Activated CD4-positive, alpha-beta T cell treated with anti-CD3 and anti-CD28 coated beads for 36 hours (primary cell): ENCODE measurements at regions not wholly inside any gene's neighbourhood (a gene's known extent, or its start where the extent isn't known, plus 50 kb on each side); places are given as distances from the start of the nearest gene placed in this dataset.

ENCODE experiments used
- ATAC-seq: fragments of 200-7000 bp; cut with Tn5 transposase; one replicate; pipeline ENCODE4 v1.10.0; 2021; ENCODE audit warnings: mild to moderate bottlenecking, moderate library complexity
- CTCF ChIA-PET: fragments of 350-600 bp; sonication (Branson Sonifier 250); formaldehyde crosslinking; loops from one replicate; lab custom pipeline; 2021; ENCODE audit warnings: antibody characterized with exemption; lab: Charles Lee
- POLR2A ChIA-PET: fragments of 350-600 bp; sonication (Branson Sonifier 250); formaldehyde crosslinking; loops from one replicate; lab custom pipeline; 2021; ENCODE audit warnings: antibody characterized with exemption, inconsistent platforms; lab: Charles Lee
- DNase-seq: peaks from one replicate; pipeline ENCODE4 v3.0.0-alpha.2; 2020
- H3K27ac Mint-ChIP-seq: one replicate; pipeline ENCODE4 v1.8.0; 2021; ENCODE audit warnings: mixed read lengths
- H3K27me3 Mint-ChIP-seq: one replicate; pipeline ENCODE4 v1.8.0; 2021; ENCODE audit warnings: mixed read lengths
- H3K36me3 Mint-ChIP-seq: one replicate; pipeline ENCODE4 v1.8.0; 2021; ENCODE audit warnings: low read depth, mixed read lengths
- H3K4me1 Mint-ChIP-seq: one replicate; pipeline ENCODE4 v1.8.0; 2021; ENCODE audit warnings: mixed read lengths
- H3K4me3 Mint-ChIP-seq: one replicate; pipeline ENCODE4 v1.8.0; 2021; ENCODE audit warnings: mild to moderate bottlenecking, moderate library complexity, mixed read lengths
- H3K9me3 Mint-ChIP-seq: one replicate; pipeline ENCODE4 v1.8.0; 2021; ENCODE audit warnings: low read depth, mixed read lengths
- intact Hi-C, 2 experiments: fragments of 100-400 bp; cut with DNase I in 1 of 2; cut with micrococcal nuclease in 1 of 2; formaldehyde crosslinking; loops; one replicate each; pipeline versions ENCODE4 v1.14.2 to v1.15.1; 2022 to 2024; cut with DNase I, micrococcal nuclease

DNA sequence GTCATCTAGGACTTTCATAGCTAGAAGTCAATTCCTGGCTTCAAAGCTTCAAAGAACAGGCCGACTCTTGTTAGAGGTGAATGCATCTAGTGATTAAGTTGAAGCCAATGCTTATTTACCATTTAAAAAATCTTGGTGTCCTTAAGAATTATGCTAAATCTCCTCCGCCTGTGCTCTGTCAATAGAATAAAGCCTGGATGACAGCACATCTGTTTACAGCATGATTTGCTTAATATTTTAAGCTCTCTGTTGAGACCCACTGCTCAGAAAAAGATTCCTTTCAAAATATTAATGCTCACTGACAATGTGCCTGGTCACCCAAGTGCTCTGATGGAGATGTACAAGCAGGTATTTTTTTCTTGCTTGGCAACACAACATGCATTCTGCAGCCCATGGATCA lies 649.1 kb upstream of the USP24 start:
- Mint-ChIP-seq H3K4me1 (no peaks in the 10 kb centered on the region), H3K9me3 (no peaks in the 10 kb centered on the region)

GRCh38 chr1:55861676-55862340 lies 646.6 kb upstream of the USP24 start:
- no peaks in the 10 kb centered on the region for H3K9me3 Mint-ChIP-seq
- ChIA-PET POLR2A (no interaction called here), CTCF (interaction anchor here (1.0 kb wide), 1 partner anchor 10 kb away, joined by 3 read pairs; no protein-coding TSS in a partner anchor)
- no peak overlapping the region for H3K27ac Mint-ChIP-seq
- ATAC-seq (no peak), DNase-seq (no peak)
- no peaks in the 10 kb centered on the region for H3K36me3 Mint-ChIP-seq
- no peak overlapping the region for H3K4me3 Mint-ChIP-seq
- H3K4me1 Mint-ChIP-seq, result no peaks in the 10 kb centered on the region
- peaks cover 7% of the 10 kb centered on the region for H3K27me3 Mint-ChIP-seq
- intact Hi-C loops, result no loop called here

More for the DNA sequence above, 649.1 kb upstream of the USP24 start:
- ATAC-seq, result no peak
- no peak overlapping the region for H3K4me3 Mint-ChIP-seq
- ChIA-PET POLR2A (no interaction called here), CTCF (interaction anchor here (0.7 kb wide), 1 partner anchor 34 kb away, joined by 3 read pairs; no protein-coding TSS in a partner anchor)
- intact Hi-C loops, result no loop called here
- no peaks in the 10 kb centered on the region for H3K36me3 Mint-ChIP-seq
- H3K27ac Mint-ChIP-seq, result no peak overlapping the region
- no peak for DNase-seq
- peaks cover 7% of the 10 kb centered on the region for H3K27me3 Mint-ChIP-seq

- POLR2A ChIA-PET, result no interaction called here
- H3K4me1 Mint-ChIP-seq, result no peaks in the 10 kb centered on the region
- DNase-seq, result no peak
- no peak overlapping the region for H3K27ac Mint-ChIP-seq
- H3K27me3 Mint-ChIP-seq, result peaks cover 7% of the 10 kb centered on the region
- intact Hi-C loops, result no loop called here
- CTCF ChIA-PET, result interaction anchor here (1.0 to 1.8 kb wide), 2 partner anchors 9 kb away, joined by 3 read pairs; no protein-coding TSS in a partner anchor
- no peaks in the 10 kb centered on the region for H3K36me3 Mint-ChIP-seq
- H3K9me3 Mint-ChIP-seq, result no peaks in the 10 kb centered on the region
- H3K4me3 Mint-ChIP-seq, result no peak overlapping the region
- no peak for ATAC-seq
These were observed 645.8 kb upstream of the USP24 start for GRCh38 chr1:55860798-55861519.

GRCh38 chr1:55860326-55860725 lies 645.2 kb upstream of the USP24 start:
- Mint-ChIP-seq H3K4me3 (no peak overlapping the region), H3K27ac (no peak overlapping the region), H3K27me3 (peaks cover 7% of the 10 kb centered on the region), H3K4me1 (no peaks in the 10 kb centered on the region), H3K36me3 (no peaks in the 10 kb centered on the region), H3K9me3 (no peaks in the 10 kb centered on the region)
- intact Hi-C loops, result no loop called here
- DNase-seq, result no peak
- no peak for ATAC-seq
- POLR2A ChIA-PET, result no interaction called here
- CTCF ChIA-PET, result interaction anchor here (1.8 kb wide), 1 partner anchor 9 kb away, joined by 3 read pairs; no protein-coding TSS in a partner anchor

DNA sequence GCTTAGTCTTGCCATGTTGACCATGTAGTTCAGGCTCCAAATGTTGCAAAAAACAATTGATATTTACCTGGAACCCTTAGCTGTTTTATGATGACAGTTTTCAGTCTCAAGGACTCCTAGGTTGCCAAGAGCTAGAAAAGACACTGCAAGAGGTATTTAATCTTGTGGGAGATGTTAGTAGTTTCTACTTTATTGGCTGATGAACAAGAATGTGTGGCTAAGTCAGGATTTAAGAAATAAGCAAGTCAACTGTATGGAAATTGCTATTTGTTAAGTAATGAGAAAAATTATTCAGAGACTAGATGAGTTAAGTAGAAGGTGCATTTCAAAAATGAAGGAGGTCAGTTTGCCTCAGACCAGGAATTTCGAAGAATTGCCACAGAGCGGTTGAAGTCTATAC lies 639.7 kb upstream of the USP24 start:
- H3K27ac Mint-ChIP-seq, result no peak overlapping the region
- H3K9me3 Mint-ChIP-seq, result no peaks in the 10 kb centered on the region
- H3K4me1 Mint-ChIP-seq, result no peaks in the 10 kb centered on the region
- DNase-seq (no peak), ATAC-seq (no peak)
- H3K36me3 Mint-ChIP-seq, result no peaks in the 10 kb centered on the region
- POLR2A ChIA-PET, result no interaction called here
- CTCF ChIA-PET, result no interaction called here
- no peak overlapping the region for H3K4me3 Mint-ChIP-seq
- intact Hi-C loops, result no loop called here
- H3K27me3 Mint-ChIP-seq, result peaks cover 6% of the 10 kb centered on the region

DNA sequence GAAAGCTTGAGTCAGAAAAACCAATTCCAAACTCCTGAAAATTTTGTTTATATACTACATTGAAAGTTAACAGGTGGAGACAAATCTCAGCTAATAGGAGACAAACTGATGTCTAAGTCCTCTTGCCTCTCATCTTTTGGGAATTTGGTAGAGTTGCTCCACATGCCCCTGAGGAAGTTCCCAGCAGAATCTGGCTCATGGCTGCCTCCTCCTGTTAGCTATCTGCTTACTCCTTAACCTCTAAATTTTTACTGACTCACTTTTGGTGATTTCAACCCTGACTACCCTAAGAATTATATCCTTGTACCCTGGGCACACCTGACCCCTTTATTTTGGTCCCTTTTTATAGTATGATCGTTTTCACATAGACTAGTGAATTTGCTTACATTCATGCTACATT lies 633.7 kb upstream of the USP24 start:
- ChIA-PET CTCF (no interaction called here), POLR2A (no interaction called here)
- H3K27ac Mint-ChIP-seq, result no peak overlapping the region
- intact Hi-C loops, result no loop called here
- no peaks in the 10 kb centered on the region for H3K36me3 Mint-ChIP-seq
- H3K4me1 Mint-ChIP-seq, result no peaks in the 10 kb centered on the region
- ATAC-seq (no peak), DNase-seq (no peak)
- no peaks in the 10 kb centered on the region for H3K27me3 Mint-ChIP-seq
- no peaks in the 10 kb centered on the region for H3K9me3 Mint-ChIP-seq
- no peak overlapping the region for H3K4me3 Mint-ChIP-seq

DNA sequence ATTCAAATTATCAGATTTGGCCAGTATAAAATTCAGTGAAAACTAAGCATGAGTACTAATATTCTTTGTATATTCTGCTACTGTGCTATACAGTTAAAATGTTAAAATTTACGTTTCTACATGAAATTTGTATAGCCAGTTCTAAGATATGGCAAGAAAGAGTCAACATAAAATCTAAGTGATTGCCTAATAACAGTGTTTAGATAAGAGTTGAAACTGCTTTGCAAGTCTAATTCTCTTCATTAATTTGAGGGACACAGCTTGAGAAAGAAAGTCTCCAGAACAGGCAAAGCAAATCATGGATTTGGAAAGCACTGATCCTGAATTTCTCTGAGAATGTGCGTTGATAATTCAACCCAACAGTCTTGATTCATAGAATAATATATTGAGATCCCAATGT lies 630.9 kb upstream of the USP24 start:
- H3K36me3 Mint-ChIP-seq, result no peaks in the 10 kb centered on the region
- H3K27me3 Mint-ChIP-seq, result no peaks in the 10 kb centered on the region
- no peaks in the 10 kb centered on the region for H3K4me1 Mint-ChIP-seq
- intact Hi-C loops, result no loop called here
- H3K4me3 Mint-ChIP-seq, result no peak overlapping the region
- ATAC-seq, result no peak
- ChIA-PET POLR2A (no interaction called here), CTCF (no interaction called here)
- H3K27ac Mint-ChIP-seq, result no peak overlapping the region
- no peaks in the 10 kb centered on the region for H3K9me3 Mint-ChIP-seq
- no peak for DNase-seq

DNA sequence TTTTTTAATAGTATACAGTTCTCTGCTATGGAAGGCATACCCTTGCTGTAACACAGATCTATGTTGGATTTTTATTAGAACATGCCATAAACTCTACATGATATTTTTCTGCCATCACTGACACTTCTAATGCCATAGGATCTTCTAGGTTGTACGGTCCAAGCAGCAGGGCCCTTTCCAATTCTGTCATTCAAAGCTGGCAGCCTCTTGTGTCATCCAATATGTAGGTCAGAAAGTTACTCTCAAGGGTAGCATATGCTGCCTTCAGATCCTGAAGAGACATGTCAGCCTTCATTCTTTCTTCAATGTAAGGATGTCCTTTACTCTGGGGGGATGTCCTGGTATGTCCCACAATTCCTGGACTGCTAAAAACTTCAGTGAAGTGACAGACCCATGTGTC lies 629.2 kb upstream of the USP24 start:
- DNase-seq, result no peak
- ATAC-seq, result no peak
- CTCF ChIA-PET, result no interaction called here
- Mint-ChIP-seq H3K4me3 (no peak overlapping the region), H3K4me1 (no peaks in the 10 kb centered on the region), H3K27ac (no peak overlapping the region), H3K36me3 (no peaks in the 10 kb centered on the region), H3K27me3 (no peaks in the 10 kb centered on the region), H3K9me3 (no peaks in the 10 kb centered on the region)
- POLR2A ChIA-PET, result no interaction called here
- intact Hi-C loops, result no loop called here

DNA sequence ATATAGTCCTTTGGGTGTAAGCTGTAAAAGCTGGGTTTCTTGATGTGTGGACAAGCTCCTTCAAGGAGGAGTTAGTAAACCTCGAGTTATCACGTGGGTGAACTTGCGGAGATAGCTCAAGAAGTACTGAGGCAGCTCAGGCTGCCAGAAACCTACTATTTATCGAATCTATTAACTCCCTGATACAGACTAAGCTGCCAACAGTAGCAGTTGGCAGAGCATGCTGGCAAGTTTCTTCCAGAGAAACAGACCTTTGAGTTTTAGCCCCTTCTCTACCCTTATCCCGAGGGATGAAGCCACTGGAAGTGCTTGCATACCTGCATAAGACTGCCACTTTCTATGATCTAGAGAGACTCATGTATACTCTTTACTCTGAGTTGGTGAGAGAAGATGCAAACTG lies 624.5 kb upstream of the USP24 start:
- no peak overlapping the region for H3K27ac Mint-ChIP-seq
- DNase-seq (no peak), ATAC-seq (no peak)
- H3K36me3 Mint-ChIP-seq, result no peaks in the 10 kb centered on the region
- H3K4me1 Mint-ChIP-seq, result no peaks in the 10 kb centered on the region
- intact Hi-C loops, result no loop called here
- CTCF ChIA-PET, result no interaction called here
- no peak overlapping the region for H3K4me3 Mint-ChIP-seq
- no peaks in the 10 kb centered on the region for H3K9me3 Mint-ChIP-seq
- POLR2A ChIA-PET, result no interaction called here
- H3K27me3 Mint-ChIP-seq, result peaks cover 3% of the 10 kb centered on the region

DNA sequence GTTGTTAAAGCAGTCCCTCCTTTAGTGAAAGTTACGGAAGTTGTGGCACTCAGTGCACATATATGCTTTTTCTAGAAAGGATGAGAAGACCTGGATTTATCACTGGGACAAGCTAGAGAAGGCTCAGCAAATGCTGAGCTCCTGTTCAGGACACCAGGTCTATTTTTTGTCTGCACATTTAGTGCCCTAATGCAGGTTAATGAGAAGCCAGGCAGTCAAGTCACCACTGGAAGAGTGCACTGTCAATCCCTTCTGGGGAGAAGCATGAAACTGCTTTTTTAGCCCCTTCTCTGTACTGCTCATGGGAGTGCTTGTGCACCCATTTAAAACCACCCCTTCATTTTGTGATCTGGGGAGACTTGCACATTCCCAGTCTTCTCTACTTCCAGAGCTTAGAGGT lies 624.1 kb upstream of the USP24 start:
- no peaks in the 10 kb centered on the region for H3K9me3 Mint-ChIP-seq

GRCh38 chr1:55836086-55836485 lies 620.9 kb upstream of the USP24 start:
- H3K9me3 Mint-ChIP-seq, result no peaks in the 10 kb centered on the region
- ATAC-seq (no peak), DNase-seq (no peak)
- no peaks in the 10 kb centered on the region for H3K36me3 Mint-ChIP-seq
- intact Hi-C loops, result no loop called here
- H3K27me3 Mint-ChIP-seq, result peaks cover 3% of the 10 kb centered on the region
- H3K4me1 Mint-ChIP-seq, result no peaks in the 10 kb centered on the region
- POLR2A ChIA-PET, result no interaction called here
- CTCF ChIA-PET, result no interaction called here
- H3K27ac Mint-ChIP-seq, result no peak overlapping the region
- no peak overlapping the region for H3K4me3 Mint-ChIP-seq

More for the DNA sequence above, 624.1 kb upstream of the USP24 start:
- no peaks in the 10 kb centered on the region for H3K4me1 Mint-ChIP-seq
- CTCF ChIA-PET, result no interaction called here
- H3K27ac Mint-ChIP-seq, result no peak overlapping the region
- H3K27me3 Mint-ChIP-seq, result peaks cover 3% of the 10 kb centered on the region
- ATAC-seq (no peak), DNase-seq (no peak)
- H3K4me3 Mint-ChIP-seq, result no peak overlapping the region
- intact Hi-C loops, result no loop called here
- POLR2A ChIA-PET, result no interaction called here
- no peaks in the 10 kb centered on the region for H3K36me3 Mint-ChIP-seq

DNA sequence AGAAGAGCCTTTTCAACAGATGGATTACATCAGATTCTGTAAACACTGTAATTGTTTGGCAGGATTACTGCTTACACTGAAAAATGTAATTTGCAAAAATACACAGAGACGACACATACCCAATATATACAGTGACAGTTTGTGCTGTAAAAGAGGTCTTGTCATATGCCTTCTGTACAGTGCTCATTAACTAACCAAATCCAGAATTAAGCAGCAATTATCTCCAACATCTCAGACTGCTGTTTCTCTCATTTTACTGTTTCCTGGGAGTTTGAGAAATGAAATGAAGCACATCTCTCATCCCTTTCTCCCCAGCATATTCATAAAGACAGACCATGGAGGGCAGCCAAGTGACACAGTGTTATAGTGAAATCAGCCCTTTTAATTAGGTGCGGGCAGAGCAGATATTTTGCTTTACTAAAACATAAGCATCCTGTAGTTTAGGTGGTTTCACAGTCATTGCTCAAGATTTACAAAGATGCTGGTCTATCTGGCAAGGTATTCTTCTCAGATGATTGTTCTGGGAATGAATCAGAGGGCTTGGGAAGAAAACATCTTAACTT lies 618.4 kb upstream of the USP24 start:
- Mint-ChIP-seq H3K4me3 (no peak overlapping the region), H3K9me3 (no peaks in the 10 kb centered on the region), H3K4me1 (no peaks in the 10 kb centered on the region), H3K36me3 (no peaks in the 10 kb centered on the region), H3K27me3 (peaks cover 3% of the 10 kb centered on the region), H3K27ac (no peak overlapping the region)
- ChIA-PET POLR2A (no interaction called here), CTCF (no interaction called here)
- ATAC-seq (no peak), DNase-seq (no peak)
- intact Hi-C loops, result no loop called here
